HepG2 (cell line): ENCODE measurements at regions not wholly inside any gene's neighbourhood (a gene's known extent, or its start where the extent isn't known, plus 50 kb on each side); places are given as distances from the start of the nearest gene placed in this dataset.

Experiments used
- ATAC-seq: fragments of 200-7000 bp; cut with Tn5 transposase; 3 replicates; pipeline ENCODE4 v1.9.1; 2020; ENCODE audit warnings: mild to moderate bottlenecking, moderate library complexity
- BruUV-seq: library from RNA; stranded (reverse); fragments of 400-500 nt; replicated peaks from 2 replicates; lab custom pipeline; 2021; lab: Mats Ljungman, UMichigan
- CTCF ChIA-PET: fragments of 300-600 bp; formaldehyde crosslinking; extraction: SDS; loops from one replicate; lab custom pipeline; 2021; ENCODE audit warnings: low total read pairs, inconsistent platforms, low intra/inter-chr PET ratio; lab: Yijun Ruan, JAX
- POLR2A ChIA-PET: fragments of 350-600 bp; sonication (Branson Sonifier 250); formaldehyde crosslinking; loops from one replicate; lab custom pipeline; 2020; ENCODE audit warnings: antibody characterized with exemption, inconsistent platforms; lab: Yijun Ruan, JAX
- DNase-seq: peaks from one replicate; pipeline ENCODE4 v3.0.0-alpha.2; 2015; ENCODE audit warnings: low spot score
- FAIRE-seq: peaks from 3 replicates; lab custom pipeline; 2011; peaks lifted over from hg19 to GRCh38; lab: Jason Lieb, UNC
- H2AFZ ChIP-seq: one replicate; pipeline ENCODE4 v1.6.1; 2011; ENCODE audit warnings: low read length, inconsistent platforms
- H3K27ac ChIP-seq: fragments of 300-600 bp; 3 replicates; pipeline ENCODE4 v1.8.0; 2011; ENCODE audit warnings: mixed run types, mild to moderate bottlenecking, mixed read lengths, low read length, inconsistent platforms; ENCODE audit not compliant: insufficient read depth; ENCODE audit errors: extremely low read length
- H3K27me3 ChIP-seq, 2 experiments: fragments of 200-600 bp in 1 of 2; 2 replicates in 1 of 2; 3 replicates in 1 of 2; pipeline versions ENCODE4 v1.6.0 to v1.8.0; 2011; ENCODE audit warnings: low read length in 2 of 2, mild to moderate bottlenecking in 2 of 2, moderate library complexity in 2 of 2, inconsistent platforms in 1 of 2; ENCODE audit not compliant: insufficient read depth in 2 of 2, control insufficient read depth in 1 of 2
- H3K36me3 ChIP-seq, 2 experiments: fragments of 200-600 bp in 1 of 2; replicated peaks in 1 of 2; 2 replicates in 1 of 2; 3 replicates in 1 of 2; pipeline versions ENCODE4 v1.5.1 to v1.8.0; 2011; ENCODE audit warnings: low read length in 2 of 2, inconsistent platforms in 1 of 2; ENCODE audit not compliant: insufficient read depth in 2 of 2, control insufficient read depth in 1 of 2
- H3K4me1 ChIP-seq: 2 replicates; pipeline ENCODE4 v1.5.1; 2012; ENCODE audit warnings: low read length, inconsistent platforms; ENCODE audit not compliant: insufficient read depth
- H3K4me2 ChIP-seq: 2 replicates; pipeline ENCODE4 v1.6.0; 2011; ENCODE audit warnings: low read depth, low read length, inconsistent platforms
- H3K4me3 ChIP-seq, 3 experiments: fragments of 200-600 bp in 1 of 3; sonication (generic), shearing (Covaris generic) in 1 of 3; replicated peaks in 1 of 3; 2 replicates each; pipeline ENCODE4 v1.5.1; 2011 to 2016; ENCODE audit warnings: low read length in 3 of 3, inconsistent platforms in 2 of 3, low read depth in 2 of 3, mild to moderate bottlenecking in 2 of 3, control low read depth in 1 of 3, mixed read lengths in 1 of 3; ENCODE audit not compliant: insufficient read depth in 1 of 3
- H3K79me2 ChIP-seq: one replicate; pipeline ENCODE4 v1.6.1; 2011; ENCODE audit warnings: low read length, inconsistent platforms; ENCODE audit not compliant: insufficient read depth
- H3K9ac ChIP-seq: 2 replicates; pipeline ENCODE4 v1.6.0; 2011; ENCODE audit warnings: mild to moderate bottlenecking, low read depth, low read length, inconsistent platforms; ENCODE audit not compliant: insufficient read depth
- H3K9me3 ChIP-seq: 2 replicates; pipeline ENCODE4 v1.5.1; 2012; ENCODE audit warnings: mild to moderate bottlenecking, low read length
- H4K20me1 ChIP-seq: 2 replicates; pipeline ENCODE4 v1.6.0; 2011; ENCODE audit warnings: inconsistent platforms, mild to moderate bottlenecking, low read length, moderate library complexity; ENCODE audit not compliant: insufficient read depth
- ASH2L ChIP-seq: fragments of 300-600, 200-600 bp; sonication (generic); IDR thresholded peaks from 2 replicates; pipeline ENCODE4 v1.7.0; 2017; ENCODE audit warnings: low read depth, mild to moderate bottlenecking, moderate library complexity, mixed read lengths, low read length; ENCODE audit not compliant: insufficient read length
- ATF1 ChIP-seq: IDR thresholded peaks from 2 replicates; pipeline ENCODE4 v1.6.1; 2016; ENCODE audit warnings: mild to moderate bottlenecking, control low read depth
- CCDC6 ChIP-seq: sonication (generic); formaldehyde crosslinking; IDR thresholded peaks from 2 replicates; pipeline ENCODE4 v1.8.1; 2022; ENCODE audit warnings: mild to moderate bottlenecking, missing genetic modification reagents, moderate library complexity
- CEBPG ChIP-seq: IDR thresholded peaks from 2 replicates; pipeline ENCODE4 v1.6.1; 2016
- DR1 ChIP-seq: sonication (generic); formaldehyde crosslinking; IDR thresholded peaks from 2 replicates; pipeline ENCODE4 v1.8.0; 2021; ENCODE audit warnings: mild to moderate bottlenecking, missing genetic modification reagents, inconsistent platforms
- DZIP1 ChIP-seq: sonication (generic); formaldehyde crosslinking; IDR thresholded peaks from 2 replicates; pipeline ENCODE4 v1.5.0; 2020; ENCODE audit warnings: mild to moderate bottlenecking, missing genetic modification reagents
- FOXA1 ChIP-seq, 2 experiments: fragments of 450-650 bp in 1 of 2; sonication (generic) in 1 of 2; formaldehyde crosslinking in 1 of 2; IDR thresholded peaks; 2 replicates each; pipeline versions ENCODE4 v1.4.0 to v1.6.1; 2016 to 2020; ENCODE audit warnings: missing genetic modification reagents in 1 of 2
- IKZF4 ChIP-seq: sonication (generic); formaldehyde crosslinking; IDR thresholded peaks from 2 replicates; pipeline ENCODE4 v1.5.1; 2020; ENCODE audit warnings: borderline replicate concordance, mild to moderate bottlenecking, low read depth, missing genetic modification reagents; ENCODE audit errors: not compliant biosample characterization
- MLXIP ChIP-seq: sonication (generic); formaldehyde crosslinking; IDR thresholded peaks from 2 replicates; pipeline ENCODE4 v1.9.0; 2021; ENCODE audit warnings: missing genetic modification reagents, borderline replicate concordance
- NFE2 ChIP-seq: sonication (generic); formaldehyde crosslinking; IDR thresholded peaks from 2 replicates; pipeline ENCODE4 v1.4.0; 2020; ENCODE audit warnings: missing genetic modification reagents
- NFIB ChIP-seq: sonication (generic); formaldehyde crosslinking; IDR thresholded peaks from 2 replicates; pipeline ENCODE4 v1.9.0; 2021; ENCODE audit warnings: missing genetic modification reagents, mild to moderate bottlenecking, borderline replicate concordance
- SMARCC2 ChIP-seq: fragments of 450-650 bp; IDR thresholded peaks from 2 replicates; pipeline ENCODE4 v1.6.1; 2017; ENCODE audit warnings: antibody characterized with exemption, mild to moderate bottlenecking
- TEAD2 ChIP-seq: sonication (generic); formaldehyde crosslinking; IDR thresholded peaks from 2 replicates; pipeline ENCODE4 v1.9.0; 2021; ENCODE audit warnings: missing genetic modification reagents
- ZNF644 ChIP-seq: IDR thresholded peaks from 2 replicates; pipeline ENCODE4 v1.6.1; 2016; ENCODE audit warnings: low read depth
- ZNF775 ChIP-seq: sonication (generic); formaldehyde crosslinking; IDR thresholded peaks from 2 replicates; pipeline ENCODE4 v1.4.0; 2020; ENCODE audit warnings: missing genetic modification reagents, mild to moderate bottlenecking, moderate library complexity, borderline replicate concordance
- WGBS: methylation state at CpG from one replicate; pipeline ENCODE4 v1.1.6; 2017; ENCODE audit warnings: low lambda C conversion rate; 5-methylcytosine and 5-hydroxymethylcytosine counted together
- in situ Hi-C: cut with HindIII; loops from 2 replicates; pipeline ENCODE4 v1.10.0; 2017; ENCODE audit warnings: low pct_unique_long_range_greater_than_20kb; ENCODE audit not compliant: extremely low pct_ligation_motif_present
- intact Hi-C: fragments of 100-400 bp; cut with micrococcal nuclease; formaldehyde crosslinking; loops from one replicate; pipeline ENCODE4 v1.10.0; 2022; ENCODE audit not compliant: unreplicated experiment

- Histone ChIP-seq H3K4me3 (no peak overlapping the region), H3K36me3 (no peaks in the 10 kb centered on the region), H3K4me1 (peaks cover 31% of the 10 kb centered on the region), H3K9ac (no peak overlapping the region)
- POLR2A ChIA-PET, result no interaction called here
- no peak for TF ChIP-seq CCDC6
- no peak for TF ChIP-seq MLXIP (CRISPR knock-in tag)
- TF ChIP-seq ATF1 (CRISPR knock-in tag), result no peak
- no peak for TF ChIP-seq NFE2 (CRISPR knock-in tag)
- no peak for TF ChIP-seq DZIP1 (CRISPR knock-in tag)
- TF ChIP-seq ZNF775 (CRISPR knock-in tag), result no peak
- TF ChIP-seq CEBPG (CRISPR knock-in tag), result no peak
- TF ChIP-seq SMARCC2, result no peak
- no peak for TF ChIP-seq TEAD2 (CRISPR knock-in tag)
- TF ChIP-seq DR1 (CRISPR knock-in tag), result no peak
- no peak for TF ChIP-seq ASH2L
- no peak for TF ChIP-seq ZNF644
- no peak for TF ChIP-seq FOXA1 (IDR thresholded peaks at IDR 0.05)
- TF ChIP-seq FOXA1 (CRISPR knock-in tag; IDR thresholded peaks at IDR 0.05), result no peak
- TF ChIP-seq IKZF4 (CRISPR knock-in tag), result no peak
- TF ChIP-seq NFIB (CRISPR knock-in tag), result no peak
- TF ChIP-seq, all 625 proteins: peak for 0
- CTCF ChIA-PET, result interaction anchor here (2.2 kb wide), 1 partner anchor 245 kb away, joined by 15 read pairs; no protein-coding TSS in a partner anchor
- Histone ChIP-seq H3K27me3 (peaks cover 5 to 21% of the 10 kb centered on the region in 2 experiments; a peak in 3 of 5 replicates), H3K9me3 (no peaks in the 10 kb centered on the region), H3K4me2 (no peak overlapping the region), H3K79me2 (no peaks in the 10 kb centered on the region), H2AFZ (no peak overlapping the region), H3K27ac (no peak overlapping the region), H4K20me1 (no peaks in the 10 kb centered on the region)
- intact Hi-C loops (loop anchor here (1.0 to 2.0 kb wide), 2 partner anchors 137 to 245 kb away; no protein-coding TSS in a partner anchor), in situ Hi-C loops (no loop called here)
- DNase-seq (no peak), FAIRE-seq (no peak), ATAC-seq (no peak)
- no TSS peak for BruUV-seq
- WGBS, result 31% methylated on average over 3 of the region's 3 CpGs
These were observed 151.8 kb downstream of the TENT5C start for GRCh38 chr1:117757668-117758067.
